ENCODE measurements at regions not wholly inside any gene's neighbourhood (a gene's known extent, or its start where the extent isn't known, plus 50 kb on each side); places are given as distances from the start of the nearest gene placed in this dataset.
"Not testable (repeated sequence)": the region's sequence is repeated elsewhere in the genome, so short reads cannot be mapped to it uniquely, and the experiment has no call there.

- no peak for DNase-seq
Measured at GRCh38 chr7:42677751-42678699, 233.8 kb downstream of the C7orf25 start.

GRCh38 chr7:42674541-42674940 lies 237.3 kb downstream of the C7orf25 start:
- DNase-seq, result no peak

GRCh38 chr7:42673951-42674350 lies 237.9 kb downstream of the C7orf25 start:
- DNase-seq, result no peak

GRCh38 chr7:42672339-42672999 lies 239.4 kb downstream of the C7orf25 start:
- DNase-seq, result no peak

GRCh38 chr7:42671627-42672026 lies 240.2 kb downstream of the C7orf25 start:
- DNase-seq, result no peak

GRCh38 chr7:42666994-42667393 lies 244.9 kb downstream of the C7orf25 start:
- no peak for DNase-seq

- DNase-seq, result no peak
Measured at GRCh38 chr7:42662862-42663261, 249.0 kb downstream of the C7orf25 start.

GRCh38 chr7:42661312-42661711 lies 250.6 kb downstream of the C7orf25 start:
- peak; percentile 6 for DNase-seq

GRCh38 chr7:42650701-42651100 lies 261.2 kb downstream of the C7orf25 start:
- DNase-seq, result no peak

- no peak for DNase-seq
Measured at GRCh38 chr7:42650171-42650570, 261.7 kb downstream of the C7orf25 start.

- DNase-seq, result no peak
Measured at GRCh38 chr7:42645906-42646305, 266.0 kb downstream of the C7orf25 start.

GRCh38 chr7:42642699-42643098 lies 269.2 kb downstream of the C7orf25 start:
- DNase-seq, result no peak

- DNase-seq, result no peak
Measured at GRCh38 chr7:42639930-42640329, 271.9 kb downstream of the C7orf25 start.

GRCh38 chr7:42636380-42636779 lies 275.5 kb downstream of the C7orf25 start:
- DNase-seq, result not testable (repeated sequence)

- no peak for DNase-seq
Measured at GRCh38 chr7:42628054-42628453, 283.8 kb downstream of the C7orf25 start.

GRCh38 chr7:42627626-42628025 lies 284.2 kb downstream of the C7orf25 start:
- no peak for DNase-seq

- DNase-seq, result no peak
Measured at GRCh38 chr7:42627101-42627500, 284.8 kb downstream of the C7orf25 start.

- no peak for DNase-seq
Measured at GRCh38 chr7:42625421-42625820, 286.4 kb downstream of the C7orf25 start.

GRCh38 chr7:42624471-42624870 lies 287.4 kb downstream of the C7orf25 start:
- no peak for DNase-seq

GRCh38 chr7:42621543-42622219 lies 290.2 kb downstream of the C7orf25 start:
- no peak for DNase-seq

GRCh38 chr7:42618651-42619360 lies 293.1 kb downstream of the C7orf25 start:
- DNase-seq, result peak; percentile 55

GRCh38 chr7:42617806-42618457 lies 293.9 kb downstream of the C7orf25 start:
- peak; percentile 2 for DNase-seq
